ENCODE measurements at regions not wholly inside any gene's neighbourhood (a gene's known extent, or its start where the extent isn't known, plus 50 kb on each side); places are given as distances from the start of the nearest gene placed in this dataset.

GRCh38 chr11:33574331-33574730 lies 126.3 kb downstream of the C11orf91 start:
- TF ChIP-seq CTCF (IDR thresholded peaks at IDR 0.05) = no peak
- intact Hi-C loops (cut with DNase I, micrococcal nuclease) = no loop called here

GRCh38 chr11:33569333-33569732 lies 131.3 kb downstream of the C11orf91 start:
- TF ChIP-seq CTCF (IDR thresholded peaks at IDR 0.05) = no peak
- intact Hi-C loops (cut with DNase I, micrococcal nuclease) = no loop called here
- DNase-seq (no peak), ATAC-seq (no peak)
- H3K36me3 ChIP-seq (ENCODE audit: low read depth) = no peaks in the 10 kb centered on the region
- no peaks in the 10 kb centered on the region for H3K9me3 ChIP-seq
- H3K4me1 ChIP-seq (ENCODE audit: low read depth) = no peaks in the 10 kb centered on the region
- no peak overlapping the region for H3K4me3 ChIP-seq

More at GRCh38 chr11:33574331-33574730, 126.3 kb downstream of the C11orf91 start:
- Histone ChIP-seq H3K36me3 (ENCODE audit: low read depth) (no peaks in the 10 kb centered on the region), H3K9me3 (no peaks in the 10 kb centered on the region), H3K4me3 (no peak overlapping the region), H3K4me1 (ENCODE audit: low read depth) (no peaks in the 10 kb centered on the region)
- DNase-seq = no peak
- no peak for ATAC-seq

GRCh38 chr11:33567004-33567403 lies 133.6 kb downstream of the C11orf91 start:
- Histone ChIP-seq H3K4me3 (no peak overlapping the region), H3K4me1 (ENCODE audit: low read depth) (no peaks in the 10 kb centered on the region), H3K36me3 (ENCODE audit: low read depth) (no peaks in the 10 kb centered on the region), H3K9me3 (no peaks in the 10 kb centered on the region)
- TF ChIP-seq CTCF (IDR thresholded peaks at IDR 0.05) = no peak
- no peak for DNase-seq
- intact Hi-C loops (cut with DNase I, micrococcal nuclease) = no loop called here
- ATAC-seq = no peak

- Histone ChIP-seq H3K4me1 (ENCODE audit: low read depth) (no peaks in the 10 kb centered on the region), H3K9me3 (no peaks in the 10 kb centered on the region), H3K4me3 (no peak overlapping the region), H3K36me3 (ENCODE audit: low read depth) (no peaks in the 10 kb centered on the region)
- DNase-seq = no peak
- no peak for ATAC-seq
- intact Hi-C loops (cut with DNase I, micrococcal nuclease) = no loop called here
- TF ChIP-seq CTCF (IDR thresholded peaks at IDR 0.05) = no peak
Measured at GRCh38 chr11:33564856-33565453, 135.7 kb downstream of the C11orf91 start.

GRCh38 chr11:33560729-33561128 lies 139.9 kb downstream of the C11orf91 start:
- ATAC-seq = no peak
- no peaks in the 10 kb centered on the region for H3K36me3 ChIP-seq (ENCODE audit: low read depth)
- no peaks in the 10 kb centered on the region for H3K4me1 ChIP-seq (ENCODE audit: low read depth)
- H3K9me3 ChIP-seq = no peaks in the 10 kb centered on the region
- intact Hi-C loops (cut with DNase I, micrococcal nuclease) = no loop called here
- no peak for TF ChIP-seq CTCF (IDR thresholded peaks at IDR 0.05)
- DNase-seq = no peak
- H3K4me3 ChIP-seq = no peak overlapping the region

GRCh38 chr11:33559567-33559966 lies 141.1 kb downstream of the C11orf91 start:
- no peak for TF ChIP-seq CTCF (IDR thresholded peaks at IDR 0.05)
- H3K4me3 ChIP-seq = no peak overlapping the region
- ATAC-seq = no peak
- no peaks in the 10 kb centered on the region for H3K9me3 ChIP-seq
- intact Hi-C loops (cut with DNase I, micrococcal nuclease) = no loop called here
- H3K4me1 ChIP-seq (ENCODE audit: low read depth) = no peaks in the 10 kb centered on the region
- no peak for DNase-seq
- no peaks in the 10 kb centered on the region for H3K36me3 ChIP-seq (ENCODE audit: low read depth)

Measured in mucosa of descending colon (tissue), 3 donors.